ENCODE measurements at regions not wholly inside any gene's neighbourhood (a gene's known extent, or its start where the extent isn't known, plus 50 kb on each side); places are given as distances from the start of the nearest gene placed in this dataset.

GRCh38 chr11:112752563-112752962 is 208.7 kb upstream of the NCAM1 start:
- intact Hi-C loops (cut with micrococcal nuclease), result no loop called here
- Histone ChIP-seq H3K9me2 (ENCODE audit: insufficient read depth) (no peaks in the 10 kb centered on the region), H4K20me1 (ENCODE audit: insufficient read depth) (no peaks in the 10 kb centered on the region), H3K9ac (ENCODE audit: low read length) (no peak overlapping the region), H3K9me3 (ENCODE audit: control insufficient read depth in 1 of 2, insufficient read depth in 1 of 2, low read depth in 1 of 2, low read length in 2 of 2) (no peaks in the 10 kb centered on the region), H3K27me3 (ENCODE audit: insufficient read depth, low read length) (peaks cover 67% of the 10 kb centered on the region), H3K36me3 (ENCODE audit: control insufficient read depth in 1 of 2, insufficient read depth in 2 of 2, low read length in 2 of 2) (no peaks in the 10 kb centered on the region), H2AFZ (ENCODE audit: low read depth, low read length, poor library complexity, severe bottlenecking) (no peak overlapping the region), H3K4me2 (ENCODE audit: low read length) (no peak overlapping the region), H3K4me1 (ENCODE audit: control insufficient read depth in 1 of 2, insufficient read depth in 2 of 2, low read length in 2 of 2) (no peaks in the 10 kb centered on the region), H3K79me2 (ENCODE audit: insufficient read depth, low read length) (no peaks in the 10 kb centered on the region), H3K4me3 (replicated peaks in 1 of 2; ENCODE audit: low read depth in 1 of 2, low read length in 2 of 2) (no peak overlapping the region), H3K27ac (ENCODE audit: low read depth, low read length) (no peak overlapping the region)
- ATAC-seq, result no peak
- TF ChIP-seq ATF3 (IDR thresholded peaks at IDR 0.05) (no peak), CTCF (IDR thresholded peaks at IDR 0.05 in 2 of 3, conservative IDR thresholded peaks at IDR 0.05 in 1 of 3; ENCODE audit: borderline replicate concordance in 1 of 3, insufficient read depth in 1 of 3, low read depth in 2 of 3, low read length in 2 of 3) (no peak), POLR2A (IDR thresholded peaks at IDR 0.05; ENCODE audit: borderline replicate concordance, extremely low read depth, insufficient read depth, insufficient read length) (no peak), MAX (IDR thresholded peaks at IDR 0.05) (no peak), RAD21 (IDR thresholded peaks at IDR 0.05; ENCODE audit: low read depth) (no peak), ZBTB33 (IDR thresholded peaks at IDR 0.05; ENCODE audit: extremely low read depth, insufficient replicate concordance, low read length) (no peak), SRF (IDR thresholded peaks at IDR 0.05; ENCODE audit: low read depth) (no peak), CEBPB (IDR thresholded peaks at IDR 0.05; ENCODE audit: low read depth) (no peak), ELF1 (IDR thresholded peaks at IDR 0.05; ENCODE audit: borderline replicate concordance, low read depth) (no peak), REST (IDR thresholded peaks at IDR 0.05; ENCODE audit: low read depth) (no peak), SIN3A (IDR thresholded peaks at IDR 0.05; ENCODE audit: low read depth) (no peak), EZH2phosphoT487 (IDR thresholded peaks at IDR 0.05; ENCODE audit: borderline replicate concordance) (no peak), ZFX (IDR thresholded peaks at IDR 0.05) (no peak), EGR1 (IDR thresholded peaks at IDR 0.05; ENCODE audit: low read depth) (no peak), EZH2 (IDR thresholded peaks at IDR 0.05) (no peak), FOSL1 (IDR thresholded peaks at IDR 0.05; ENCODE audit: low read depth) (no peak), YY1 (IDR thresholded peaks at IDR 0.05; ENCODE audit: extremely low read depth, insufficient replicate concordance, low read depth, low read length) (no peak)
- ChIA-PET RAD21 (ENCODE audit: low non-redundant PET in 1 of 2, low total read pairs in 2 of 2, uncharacterized antibody in 2 of 2, unreplicated experiment in 2 of 2) (no interaction called here), CTCF (no interaction called here), POLR2A (no interaction called here)
- no peak for DNase-seq (ENCODE audit: low read depth, low spot score)
- no TSS peak for BruUV-seq (replicated peaks)

Data from HCT116 (cell line).